22Rv1 (cell line): ENCODE measurements at regions not wholly inside any gene's neighbourhood (a gene's known extent, or its start where the extent isn't known, plus 50 kb on each side); places are given as distances from the start of the nearest gene placed in this dataset.

Source experiments
- CTCF ChIP-seq: fragments of 450-650 bp; IDR thresholded peaks from 2 replicates; pipeline ENCODE4 v1.5.1; 2017; ENCODE audit warnings: mild to moderate bottlenecking
- ZFX ChIP-seq: fragments of 450-650 bp; IDR thresholded peaks from 2 replicates; pipeline ENCODE4 v1.6.1; 2017; ENCODE audit warnings: antibody characterized with exemption, borderline replicate concordance

DNA sequence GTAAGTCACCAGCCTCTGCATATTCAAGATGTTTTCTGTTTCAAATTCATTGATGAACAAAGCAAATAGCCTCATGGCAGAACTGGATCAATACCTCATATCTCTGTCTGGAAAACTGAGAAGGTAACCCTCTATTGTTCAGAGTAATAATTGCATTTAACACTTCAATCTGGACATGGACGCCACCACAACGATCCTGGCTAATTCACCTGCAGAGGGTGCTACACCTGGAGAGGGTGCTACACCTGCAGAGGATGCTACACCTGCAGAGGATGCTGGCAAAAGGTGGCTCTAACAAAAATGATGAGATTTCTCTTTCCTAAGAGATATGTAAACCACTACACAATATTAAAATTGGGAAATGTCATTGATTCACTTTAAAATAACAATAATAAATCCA lies 183.1 kb upstream of the HNRNPA3 start:
- TF ChIP-seq CTCF (peak; percentile 27), ZFX (no peak)
